SU-DHL-6 (cell line): ENCODE measurements at regions not wholly inside any gene's neighbourhood (a gene's known extent, or its start where the extent isn't known, plus 50 kb on each side); places are given as distances from the start of the nearest gene placed in this dataset.

Experiments used
- EZH2phosphoT487 ChIP-seq: fragments of 200-600 bp; sonication (generic), shearing (Covaris generic); conservative IDR thresholded peaks from 2 replicates; pipeline ENCODE4 v1.6.1; 2018; ENCODE audit warnings: mild to moderate bottlenecking, antibody characterized with exemption, low read length, moderate library complexity, mixed read lengths
- TF ChIP-seq, protein P1 (sequence below): fragments of 200-600 bp; sonication (generic); IDR thresholded peaks from one replicate; pipeline ENCODE4 v1.5.1; 2017; ENCODE audit warnings: antibody characterized with exemption, mild to moderate bottlenecking, low read length, moderate library complexity; ENCODE audit not compliant: insufficient read depth, poor library complexity, severe bottlenecking

- TF ChIP-seq, protein P1, sequence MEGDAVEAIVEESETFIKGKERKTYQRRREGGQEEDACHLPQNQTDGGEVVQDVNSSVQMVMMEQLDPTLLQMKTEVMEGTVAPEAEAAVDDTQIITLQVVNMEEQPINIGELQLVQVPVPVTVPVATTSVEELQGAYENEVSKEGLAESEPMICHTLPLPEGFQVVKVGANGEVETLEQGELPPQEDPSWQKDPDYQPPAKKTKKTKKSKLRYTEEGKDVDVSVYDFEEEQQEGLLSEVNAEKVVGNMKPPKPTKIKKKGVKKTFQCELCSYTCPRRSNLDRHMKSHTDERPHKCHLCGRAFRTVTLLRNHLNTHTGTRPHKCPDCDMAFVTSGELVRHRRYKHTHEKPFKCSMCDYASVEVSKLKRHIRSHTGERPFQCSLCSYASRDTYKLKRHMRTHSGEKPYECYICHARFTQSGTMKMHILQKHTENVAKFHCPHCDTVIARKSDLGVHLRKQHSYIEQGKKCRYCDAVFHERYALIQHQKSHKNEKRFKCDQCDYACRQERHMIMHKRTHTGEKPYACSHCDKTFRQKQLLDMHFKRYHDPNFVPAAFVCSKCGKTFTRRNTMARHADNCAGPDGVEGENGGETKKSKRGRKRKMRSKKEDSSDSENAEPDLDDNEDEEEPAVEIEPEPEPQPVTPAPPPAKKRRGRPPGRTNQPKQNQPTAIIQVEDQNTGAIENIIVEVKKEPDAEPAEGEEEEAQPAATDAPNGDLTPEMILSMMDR, result no peak
- TF ChIP-seq EZH2phosphoT487, result no peak
These were observed 1050.7 kb downstream of the OTOL1 start for GRCh38 chr3:162547321-162547720.
